IMR-90 (cell line): ENCODE measurements at regions not wholly inside any gene's neighbourhood (a gene's known extent, or its start where the extent isn't known, plus 50 kb on each side); places are given as distances from the start of the nearest gene placed in this dataset.

Experiments used
- ATAC-seq: fragments of 200-7000 bp; cut with Tn5 transposase; 2 replicates; pipeline ENCODE4 v1.9.1; 2020; ENCODE audit warnings: low read depth, mild to moderate bottlenecking, moderate library complexity
- BruUV-seq: library from RNA; stranded (reverse); fragments of 400-500 nt; replicated peaks from 2 replicates; lab custom pipeline; 2021; lab: Mats Ljungman, UMichigan
- CTCF ChIA-PET: fragments of 300-600 bp; formaldehyde crosslinking; extraction: SDS; loops from one replicate; lab custom pipeline; 2021; ENCODE audit warnings: antibody characterized with exemption; lab: Yijun Ruan, JAX
- POLR2A ChIA-PET: fragments of 300-600 bp; sonication (Branson Sonifier 250); formaldehyde crosslinking; loops from one replicate; lab custom pipeline; 2022; ENCODE audit warnings: antibody characterized with exemption; ENCODE audit not compliant: unreplicated experiment; lab: Charles Lee
- DNase-seq: peaks from one replicate; pipeline ENCODE4 v3.0.0; 2013
- H2AFZ ChIP-seq: replicated peaks from 2 replicates; pipeline ENCODE3; 2013; ENCODE audit warnings: low read length, mild to moderate bottlenecking; ENCODE audit not compliant: poor library complexity
- H2AK5ac ChIP-seq: 2 replicates; pipeline ENCODE4 v1.6.1; 2013; ENCODE audit warnings: low read depth, low read length, inconsistent platforms
- H2AK9ac ChIP-seq: replicated peaks from 2 replicates; pipeline ENCODE3; 2013; ENCODE audit warnings: mild to moderate bottlenecking, low read depth, low read length, moderate library complexity; ENCODE audit not compliant: poor library complexity
- H2BK120ac ChIP-seq: 2 replicates; pipeline ENCODE4 v1.6.1; 2013; ENCODE audit warnings: low read depth, low read length, inconsistent platforms
- H2BK15ac ChIP-seq: 3 replicates; pipeline ENCODE4 v1.6.1; 2013; ENCODE audit warnings: low read depth, low read length, inconsistent platforms
- H2BK20ac ChIP-seq: 2 replicates; pipeline ENCODE4 v1.6.1; 2013; ENCODE audit warnings: low read depth, mild to moderate bottlenecking, inconsistent platforms, low read length, moderate library complexity
- H2BK5ac ChIP-seq: 2 replicates; pipeline ENCODE4 v1.6.1; 2013; ENCODE audit warnings: mild to moderate bottlenecking, low read depth, low read length, inconsistent platforms; ENCODE audit not compliant: poor library complexity, severe bottlenecking
- H3K14ac ChIP-seq: replicated peaks from 2 replicates; pipeline ENCODE4 v1.6.1; 2013; ENCODE audit warnings: low read depth, low read length, inconsistent platforms
- H3K18ac ChIP-seq: 2 replicates; pipeline ENCODE4 v1.6.1; 2013; ENCODE audit warnings: low read depth, low read length, control low read depth
- H3K23ac ChIP-seq: 2 replicates; pipeline ENCODE4 v1.6.1; 2013; ENCODE audit warnings: low read depth, low read length, inconsistent platforms
- H3K27ac ChIP-seq: 2 replicates; pipeline ENCODE4 v1.5.1; 2013; ENCODE audit warnings: mild to moderate bottlenecking, control low read depth, low read length; ENCODE audit not compliant: insufficient read depth
- H3K27me3 ChIP-seq: 2 replicates; pipeline ENCODE4 v1.6.1; 2013; ENCODE audit warnings: low read length; ENCODE audit not compliant: control insufficient read depth, insufficient read depth
- H3K36me3 ChIP-seq: 2 replicates; pipeline ENCODE4 v1.6.1; 2013; ENCODE audit warnings: low read length, mixed read lengths; ENCODE audit not compliant: control insufficient read depth, insufficient read depth
- H3K4ac ChIP-seq: 2 replicates; pipeline ENCODE4 v1.6.1; 2013; ENCODE audit warnings: low read depth, low read length, inconsistent platforms
- H3K4me1 ChIP-seq: 2 replicates; pipeline ENCODE4 v1.6.1; 2013; ENCODE audit warnings: low read length, mixed read lengths; ENCODE audit not compliant: control insufficient read depth, insufficient read depth
- H3K4me2 ChIP-seq: 2 replicates; pipeline ENCODE4 v1.6.1; 2013; ENCODE audit warnings: low read depth, mild to moderate bottlenecking, control low read depth, low read length, moderate library complexity
- H3K4me3 ChIP-seq: 2 replicates; pipeline ENCODE4 v1.5.1; 2013; ENCODE audit warnings: low read depth, mild to moderate bottlenecking, control low read depth, low read length, moderate library complexity; ENCODE audit not compliant: insufficient read depth
- H3K56ac ChIP-seq: 2 replicates; pipeline ENCODE4 v1.6.1; 2013; ENCODE audit warnings: low read length, inconsistent platforms; ENCODE audit not compliant: insufficient read depth; ENCODE audit errors: extremely low read depth
- H3K79me1 ChIP-seq, 2 experiments: 2 replicates each; pipeline ENCODE4 v1.6.1; 2013; ENCODE audit warnings: low read length in 2 of 2, inconsistent platforms in 1 of 2, low read depth in 1 of 2
- H3K9ac ChIP-seq: 2 replicates; pipeline ENCODE4 v1.6.1; 2013; ENCODE audit warnings: low read depth, low read length, control low read depth
- H3K9me1 ChIP-seq: 2 replicates; pipeline ENCODE4 v1.6.1; 2013; ENCODE audit warnings: low read length, inconsistent platforms; ENCODE audit not compliant: insufficient read depth
- H3K9me3 ChIP-seq: 2 replicates; pipeline ENCODE4 v1.6.1; 2013; ENCODE audit warnings: low read length; ENCODE audit not compliant: control insufficient read depth, insufficient read depth
- H4K20me1 ChIP-seq: 2 replicates; pipeline ENCODE4 v1.6.1; 2013; ENCODE audit warnings: low read length, inconsistent platforms; ENCODE audit not compliant: insufficient read depth
- H4K5ac ChIP-seq: 2 replicates; pipeline ENCODE4 v1.6.1; 2013; ENCODE audit warnings: mild to moderate bottlenecking, low read depth, low read length, control low read depth
- H4K8ac ChIP-seq, 2 experiments: 2 replicates each; pipeline ENCODE4 v1.6.1; 2013; ENCODE audit warnings: low read depth in 2 of 2, low read length in 2 of 2, control low read depth in 1 of 2, inconsistent platforms in 1 of 2
- H4K91ac ChIP-seq: 2 replicates; pipeline ENCODE4 v1.6.1; 2013; ENCODE audit warnings: low read depth, low read length, inconsistent platforms; ENCODE audit not compliant: insufficient read depth
- BHLHE40 ChIP-seq: fragments of 150-350 bp; IDR thresholded peaks from 2 replicates; pipeline ENCODE4 v1.6.1; 2016; ENCODE audit warnings: mild to moderate bottlenecking, low read depth, low read length
- CEBPB ChIP-seq: IDR thresholded peaks from 2 replicates; pipeline ENCODE4 v1.6.1; 2012; ENCODE audit warnings: low read depth, low read length, improper control_type of control experiment
- CHD1 ChIP-seq: IDR thresholded peaks from 2 replicates; pipeline ENCODE4 v1.6.1; 2012; ENCODE audit warnings: low read depth, low read length, improper control_type of control experiment
- CTCF ChIP-seq: conservative IDR thresholded peaks from 2 replicates; pipeline ENCODE4 v1.5.1; 2012; ENCODE audit warnings: mild to moderate bottlenecking, low read depth, low read length, improper control_type of control experiment
- ELK1 ChIP-seq: fragments of 150-350 bp; IDR thresholded peaks from 2 replicates; pipeline ENCODE4 v1.6.1; 2016; ENCODE audit warnings: low read depth, mild to moderate bottlenecking, low read length, moderate library complexity, borderline replicate concordance
- FOS ChIP-seq: fragments of 150-350 bp; IDR thresholded peaks from 2 replicates; pipeline ENCODE4 v1.6.1; 2016; ENCODE audit warnings: low read depth, low read length
- MAFK ChIP-seq: IDR thresholded peaks from 2 replicates; pipeline ENCODE4 v1.6.1; 2012; ENCODE audit warnings: low read depth, low read length, improper control_type of control experiment
- MAZ ChIP-seq: IDR thresholded peaks from 2 replicates; pipeline ENCODE4 v1.6.1; 2012; ENCODE audit warnings: low read depth, mild to moderate bottlenecking, low read length, improper control_type of control experiment, moderate library complexity, borderline replicate concordance
- MXI1 ChIP-seq: IDR thresholded peaks from 2 replicates; pipeline ENCODE4 v1.6.1; 2012; ENCODE audit warnings: low read depth, mild to moderate bottlenecking, low read length, moderate library complexity, borderline replicate concordance
- NFE2L2 ChIP-seq: fragments of 150-350 bp; IDR thresholded peaks from 2 replicates; pipeline ENCODE4 v1.6.1; 2016; ENCODE audit warnings: low read depth, mild to moderate bottlenecking, low read length
- POLR2A ChIP-seq: IDR thresholded peaks from 2 replicates; pipeline ENCODE4 v1.6.1; 2012; ENCODE audit warnings: mild to moderate bottlenecking, low read depth, low read length
- RAD21 ChIP-seq: IDR thresholded peaks from 2 replicates; pipeline ENCODE4 v1.6.1; 2012; ENCODE audit warnings: low read length, improper control_type of control experiment
- RCOR1 ChIP-seq: IDR thresholded peaks from 2 replicates; pipeline ENCODE4 v1.6.1; 2012; ENCODE audit warnings: mild to moderate bottlenecking, low read length, improper control_type of control experiment; ENCODE audit not compliant: insufficient replicate concordance
- RFX5 ChIP-seq: IDR thresholded peaks from 2 replicates; pipeline ENCODE4 v1.8.0; 2012; ENCODE audit warnings: low read depth, mild to moderate bottlenecking, low read length, moderate library complexity
- SMC3 ChIP-seq: fragments of 150-350 bp; IDR thresholded peaks from 2 replicates; pipeline ENCODE4 v1.6.1; 2016; ENCODE audit warnings: low read depth, mild to moderate bottlenecking, antibody characterized with exemption, low read length, moderate library complexity
- USF2 ChIP-seq: fragments of 150-350 bp; IDR thresholded peaks from 2 replicates; pipeline ENCODE4 v1.6.1; 2017; ENCODE audit warnings: mild to moderate bottlenecking, antibody characterized with exemption, low read length, low read depth
- WGBS, 2 experiments: methylation state at CpG; one replicate each; pipeline versions ENCODE4 v1.1.5 to v1.1.7; 2013; ENCODE audit warnings: missing lambda C conversion rate in 2 of 2; ENCODE audit not compliant: insufficient read length in 1 of 2; ENCODE audit errors: extremely low coverage in 2 of 2; 5-methylcytosine and 5-hydroxymethylcytosine counted together
- dilution Hi-C: fragments of 300-500 bp; cut with HindIII; formaldehyde crosslinking; loops from one replicate; pipeline ENCODE4 v1.14.3; 2018; ENCODE audit warnings: low sequenced_read_pairs; ENCODE audit not compliant: unreplicated experiment
- in situ Hi-C: fragments of 300-500 bp; cut with MboI; formaldehyde crosslinking; loops from 3 replicates; pipeline ENCODE4 v1.14.3; 2019; ENCODE audit warnings: low sequenced_read_pairs, inconsistent platforms, mixed read lengths
- intact Hi-C: fragments of 100-400 bp; cut with micrococcal nuclease; formaldehyde crosslinking; loops from 2 replicates; pipeline ENCODE4 v1.10.0; 2022

- no peaks in the 10 kb centered on the region for H3K9me1 ChIP-seq
- intact Hi-C loops (no loop called here), in situ Hi-C loops (no loop called here), dilution Hi-C loops (no loop called here)
- H2BK20ac ChIP-seq, result no peak overlapping the region
- H3K4me2 ChIP-seq, result no peak overlapping the region
- no peaks in the 10 kb centered on the region for H3K36me3 ChIP-seq
- no peak overlapping the region for H4K8ac ChIP-seq
- H4K5ac ChIP-seq, result no peak overlapping the region
- H4K91ac ChIP-seq, result no peak overlapping the region
- no peak overlapping the region for H3K18ac ChIP-seq
- no peak overlapping the region for H3K9ac ChIP-seq
- no peak overlapping the region for H3K14ac ChIP-seq
- H3K27ac ChIP-seq, result no peak overlapping the region
- H3K79me1 ChIP-seq, result no peaks in the 10 kb centered on the region
- ATAC-seq (no peak), DNase-seq (no peak)
- BruUV-seq, result no TSS peak
- H3K27me3 ChIP-seq, result no peaks in the 10 kb centered on the region
- ChIA-PET POLR2A (no interaction called here), CTCF (no interaction called here)
- no peak overlapping the region for H2BK120ac ChIP-seq
- WGBS, 2 experiments, result no CpG with 5 or more reads among the region's 2 CpGs
- TF ChIP-seq POLR2A (no peak), MAZ (no peak), MXI1 (no peak), RFX5 (no peak), NFE2L2 (no peak), FOS (no peak), MAFK (no peak), CTCF (no peak), ELK1 (no peak), RAD21 (no peak), RCOR1 (no peak), BHLHE40 (no peak), CHD1 (no peak), USF2 (no peak), CEBPB (no peak), SMC3 (no peak)
- H2AK5ac ChIP-seq, result no peak overlapping the region
- no peak overlapping the region for H2BK15ac ChIP-seq
- H3K23ac ChIP-seq, result no peak overlapping the region
- no peak overlapping the region for H2BK5ac ChIP-seq
- H2AK9ac ChIP-seq, result no peak overlapping the region
- no peak overlapping the region for H2AFZ ChIP-seq
- H3K9me3 ChIP-seq, result peaks cover 2% of the 10 kb centered on the region
- H3K4me1 ChIP-seq, result no peaks in the 10 kb centered on the region
- no peak overlapping the region for H3K4ac ChIP-seq
- H4K20me1 ChIP-seq, result no peaks in the 10 kb centered on the region
- H3K4me3 ChIP-seq, result no peak overlapping the region
- H3K56ac ChIP-seq, result no peak overlapping the region
Observed at GRCh38 chr6:105974986-105975385, 111.2 kb upstream of the PRDM1 start.
